GM18858 (cell line): ENCODE measurements at regions not wholly inside any gene's neighbourhood (a gene's known extent, or its start where the extent isn't known, plus 50 kb on each side); places are given as distances from the start of the nearest gene placed in this dataset.

Experiments used
- ATAC-seq: cut with Tn5 transposase; IDR thresholded peaks from one replicate; pipeline ENCODE4 v1.9.1; 2021; ENCODE audit not compliant: unreplicated experiment

DNA sequence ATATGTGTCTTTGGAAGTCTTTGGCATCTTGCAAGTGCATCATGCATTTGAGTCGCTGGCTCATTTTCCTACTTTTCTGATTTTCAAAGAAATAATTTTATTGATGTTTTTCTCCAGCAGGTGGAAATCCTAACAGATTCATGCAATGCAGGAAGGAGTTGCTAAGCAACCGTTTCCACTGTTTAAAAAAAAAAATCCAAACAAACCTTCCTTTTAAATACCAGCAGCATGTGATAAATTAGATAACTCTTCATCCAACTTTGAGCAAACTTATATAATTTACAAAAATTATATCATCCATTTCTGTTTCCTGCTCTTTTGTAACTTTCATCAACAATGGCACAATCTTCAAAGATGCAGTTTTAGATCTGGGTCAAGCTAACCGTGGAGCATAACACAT is 364.1 kb downstream of the MFSD1 start:
- no peak for ATAC-seq

DNA sequence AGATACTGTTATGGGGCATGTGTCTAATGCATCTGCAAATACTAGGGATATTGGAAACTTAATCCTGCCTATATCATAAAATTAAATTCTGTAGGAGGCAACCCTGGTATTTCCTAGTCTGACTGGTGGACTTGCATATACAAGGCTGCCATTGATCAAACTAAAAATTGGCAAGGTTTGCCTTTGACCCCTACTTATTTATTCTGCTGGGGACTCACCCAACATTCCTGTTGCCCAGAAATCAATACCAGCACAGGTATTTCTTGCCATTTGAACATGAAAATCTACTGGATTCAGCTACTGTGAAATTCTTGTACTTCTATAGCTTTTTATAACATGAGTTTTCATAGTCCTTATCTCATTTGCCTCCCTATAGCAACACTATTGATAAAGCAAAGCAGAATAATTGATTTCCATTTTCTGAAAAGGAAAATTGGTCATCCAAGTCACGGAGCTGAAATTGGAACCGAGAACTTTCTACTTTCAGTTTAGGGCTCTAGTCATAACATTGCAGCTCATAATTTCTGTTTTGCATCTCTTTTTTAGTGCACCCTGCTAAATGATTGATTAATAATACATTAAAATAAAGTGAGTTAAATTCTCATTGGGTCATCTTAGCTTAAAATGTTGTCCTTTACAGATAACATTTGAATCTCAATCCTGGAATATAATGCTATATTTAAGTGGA is 365.2 kb downstream of the MFSD1 start:
- no peak for ATAC-seq

DNA sequence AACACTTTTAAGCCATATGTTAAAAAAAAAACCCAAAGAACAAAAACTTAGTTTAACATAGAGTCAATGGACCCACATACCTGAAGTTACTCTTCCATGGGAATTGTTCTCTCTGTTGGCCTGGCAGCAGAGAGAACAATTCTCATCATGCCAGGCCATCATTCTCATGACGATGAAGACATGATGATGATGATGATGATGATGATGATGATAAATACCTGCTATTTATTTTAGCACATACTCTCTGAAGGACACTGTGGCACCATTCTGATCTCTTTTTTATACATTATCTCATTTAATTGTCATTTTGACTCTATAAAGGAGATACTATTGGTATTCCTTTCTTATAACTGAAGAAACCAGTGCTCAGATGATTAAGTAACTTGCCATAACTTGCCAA is 366.9 kb downstream of the MFSD1 start:
- ATAC-seq, result no peak

DNA sequence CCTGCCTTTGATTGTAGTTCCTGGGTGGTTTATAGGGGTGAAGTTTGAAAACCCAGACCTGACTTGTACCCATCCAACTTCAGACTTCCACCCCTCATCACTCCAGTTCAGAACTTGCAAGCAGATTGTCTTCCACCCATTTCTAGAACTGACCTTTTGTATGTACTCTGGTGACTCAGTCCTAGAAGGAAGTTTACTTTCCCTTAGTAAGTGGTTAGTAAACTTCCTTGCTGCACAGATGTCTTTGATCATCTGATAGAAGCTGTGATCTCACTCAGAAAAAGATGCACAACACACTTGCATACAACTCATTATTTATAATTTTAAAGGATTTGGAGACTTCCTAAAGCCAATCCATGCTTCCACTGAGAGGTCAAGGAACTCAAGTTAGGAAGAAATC is 368.0 kb downstream of the MFSD1 start:
- ATAC-seq, result no peak

DNA sequence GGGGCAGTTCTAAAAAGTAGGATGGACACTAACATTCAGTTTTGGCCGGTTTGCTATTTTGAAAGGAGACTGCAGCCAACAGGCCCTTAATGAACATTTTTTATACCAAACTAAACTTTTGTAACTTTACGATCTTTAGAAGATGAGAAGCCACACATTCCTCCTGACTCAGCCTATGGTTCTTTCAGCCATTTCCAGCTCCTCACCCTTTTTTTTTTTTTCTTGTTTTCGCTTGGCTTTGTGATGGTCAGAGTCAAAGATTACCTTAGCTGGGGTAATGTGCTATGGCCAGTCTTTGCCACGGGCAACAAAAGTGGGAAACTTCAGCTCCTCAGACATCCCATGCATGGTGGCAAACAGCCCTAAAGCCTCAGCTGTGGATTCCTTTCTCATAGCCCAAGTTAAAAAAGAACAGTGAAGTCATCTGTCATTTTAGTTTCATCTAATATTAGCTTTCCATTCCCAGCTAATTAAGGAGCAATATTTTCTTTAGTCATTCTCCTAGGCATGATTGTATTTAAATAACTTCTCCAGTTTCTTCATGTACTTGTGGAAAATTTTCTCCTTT is 368.7 kb downstream of the MFSD1 start:
- no peak for ATAC-seq

DNA sequence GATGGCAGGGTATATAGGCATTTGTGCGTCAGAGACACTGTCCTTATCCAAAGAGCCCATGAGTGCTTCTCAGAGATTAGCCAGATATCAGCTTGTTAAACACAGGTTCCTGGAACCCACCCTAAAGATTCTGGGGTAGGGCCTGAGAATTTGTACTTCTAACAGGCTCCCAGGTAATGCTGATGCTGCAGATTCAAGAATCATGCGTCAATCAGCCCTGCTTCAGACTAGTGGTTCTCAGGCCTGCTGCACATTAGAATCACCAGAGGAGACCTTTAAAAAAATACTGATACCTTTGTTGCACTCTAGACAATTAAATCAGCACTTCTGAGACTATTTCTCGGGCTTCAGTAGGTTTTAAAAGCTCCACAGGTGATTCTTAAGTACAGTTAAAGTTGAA is 369.5 kb downstream of the MFSD1 start:
- ATAC-seq, result no peak

DNA sequence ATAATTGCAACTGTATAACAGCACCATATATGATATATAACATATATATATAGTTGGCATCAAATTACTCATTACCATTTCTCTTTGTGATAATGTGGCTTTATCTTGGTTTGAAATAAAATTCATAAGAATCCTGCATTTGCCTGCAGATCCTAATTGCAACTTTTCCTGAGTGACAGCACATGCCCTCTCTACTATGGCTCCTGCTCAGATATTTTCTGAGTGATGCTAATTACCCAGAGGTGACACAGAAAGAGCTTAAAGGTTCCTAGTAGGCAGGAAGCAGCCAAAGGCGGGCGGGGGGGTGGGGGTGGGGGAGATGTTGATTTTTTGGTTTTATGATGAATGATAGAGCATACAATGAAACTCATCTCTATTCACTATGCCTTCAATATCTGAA is 370.6 kb downstream of the MFSD1 start:
- no peak for ATAC-seq

DNA sequence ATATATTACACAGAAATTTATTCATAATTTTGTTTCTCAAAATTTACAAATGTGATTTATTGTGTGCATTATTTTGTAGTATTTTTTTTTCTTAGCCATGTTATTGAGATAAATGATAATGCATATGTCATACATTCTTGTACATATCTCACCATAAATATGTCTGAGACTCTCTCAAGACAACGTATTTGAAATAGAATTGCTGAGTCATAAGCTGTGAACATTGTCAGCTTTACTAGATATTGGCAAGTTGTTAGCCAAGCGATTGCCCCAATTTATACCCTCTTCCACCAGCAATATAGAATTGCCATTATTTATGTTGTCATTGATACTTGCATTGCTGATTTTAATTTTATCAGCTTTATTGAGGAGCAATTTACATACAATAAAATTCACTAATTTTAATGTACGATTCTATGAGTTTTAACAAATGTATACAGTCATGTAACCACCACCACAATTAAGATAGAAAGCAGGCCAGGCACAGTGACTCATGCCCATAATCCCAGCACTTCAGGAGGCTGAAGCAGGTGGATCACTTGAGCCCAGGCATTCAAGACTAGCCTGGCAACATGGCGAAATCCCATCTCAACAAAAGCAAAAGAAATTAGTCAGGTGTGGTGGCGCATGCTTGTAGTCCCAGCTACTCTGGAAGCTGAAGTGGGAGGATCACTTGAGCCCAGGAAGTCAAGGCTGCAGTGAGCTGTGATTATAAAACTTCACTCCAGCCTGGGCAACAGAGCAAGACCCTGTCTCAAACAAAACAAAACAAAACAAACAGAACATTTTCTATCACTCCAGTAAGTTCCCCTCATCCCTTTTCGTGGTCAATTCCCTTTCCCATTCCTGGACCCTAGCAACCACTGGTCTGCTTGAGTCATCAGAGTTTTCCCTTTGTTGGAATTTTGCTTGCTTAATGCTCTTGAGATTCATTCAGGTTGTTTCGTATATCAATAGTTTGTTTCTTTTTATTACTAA is 373.1 kb downstream of the MFSD1 start:
- no peak for ATAC-seq

DNA sequence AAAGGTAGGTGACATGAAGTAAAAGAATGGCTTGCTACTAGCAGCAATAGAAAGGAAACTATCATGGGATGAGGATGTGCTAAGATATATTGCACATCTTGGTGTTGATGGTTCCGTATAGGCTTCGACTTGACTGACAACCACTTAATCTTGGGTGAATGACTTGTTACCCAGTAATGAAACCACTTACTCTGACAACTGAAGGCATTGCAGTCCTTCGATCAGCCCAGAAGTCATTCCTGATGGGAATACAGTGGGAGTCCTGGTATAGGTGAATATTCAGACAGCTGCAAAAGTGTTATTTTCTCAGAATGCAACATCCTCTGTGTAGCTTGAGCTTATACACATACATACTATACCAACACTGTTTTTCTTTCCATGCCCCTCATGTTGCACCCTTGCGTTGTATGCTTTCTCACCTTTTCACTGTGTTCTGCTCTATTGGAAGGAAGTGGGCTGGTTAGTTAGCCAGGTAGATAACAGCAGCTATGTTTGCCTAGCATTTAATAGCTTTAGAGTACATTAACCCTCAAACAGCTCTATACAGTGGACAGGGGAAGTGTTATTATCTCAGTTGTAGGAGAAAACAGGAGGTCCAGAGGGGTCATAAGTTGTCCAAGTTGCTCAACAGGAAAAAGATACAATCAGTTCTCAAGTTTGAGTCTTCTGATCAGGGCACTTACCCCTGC is 376.5 kb downstream of the MFSD1 start:
- no peak for ATAC-seq

DNA sequence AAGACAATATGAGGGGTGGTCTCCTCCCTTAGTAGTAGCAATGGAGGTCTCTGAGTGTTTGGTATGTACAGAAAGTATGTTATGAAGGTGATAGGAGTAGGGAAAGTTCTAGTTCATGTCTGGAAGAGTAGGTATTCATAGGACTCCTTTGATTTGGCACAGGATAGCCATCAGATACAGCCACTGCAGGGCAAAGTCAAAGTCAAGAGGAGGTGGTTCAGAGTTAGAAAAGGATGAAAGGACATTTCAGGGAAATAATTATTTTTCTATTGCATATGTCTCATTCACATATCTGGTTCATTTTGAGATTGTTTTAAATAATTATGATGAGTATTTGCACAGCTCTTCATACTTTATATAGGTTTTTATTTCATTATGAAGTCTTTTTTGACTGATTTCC is 381.1 kb downstream of the MFSD1 start:
- ATAC-seq, result no peak

DNA sequence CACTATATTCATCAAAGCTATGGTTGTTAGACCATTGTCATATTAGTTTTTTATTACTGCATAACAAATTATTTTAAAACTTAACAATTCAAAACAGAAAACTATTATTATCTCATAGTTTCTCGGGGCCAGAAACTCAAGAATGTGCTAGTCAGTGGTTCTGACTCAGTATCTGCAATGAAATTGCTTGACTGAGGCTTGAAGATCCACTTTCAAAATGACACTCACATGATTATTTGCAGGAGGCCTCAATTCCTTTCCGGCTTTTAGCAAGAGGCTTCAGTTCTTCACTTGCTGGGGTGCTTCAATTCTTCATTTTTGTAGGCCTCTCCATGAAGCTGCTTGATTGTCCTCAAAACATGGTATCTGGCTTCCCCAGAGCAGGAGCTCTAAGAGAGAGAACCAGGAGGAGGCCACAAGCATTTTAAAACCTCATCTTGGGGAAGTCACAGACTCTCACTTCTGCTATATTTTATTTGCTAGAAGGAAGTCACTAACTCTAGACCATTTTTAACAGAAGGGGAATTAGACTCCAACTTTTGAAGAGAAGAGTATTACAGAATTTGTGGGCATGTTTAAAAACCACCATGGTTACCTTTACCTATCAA is 383.7 kb downstream of the MFSD1 start:
- peak; percentile 66 for ATAC-seq

DNA sequence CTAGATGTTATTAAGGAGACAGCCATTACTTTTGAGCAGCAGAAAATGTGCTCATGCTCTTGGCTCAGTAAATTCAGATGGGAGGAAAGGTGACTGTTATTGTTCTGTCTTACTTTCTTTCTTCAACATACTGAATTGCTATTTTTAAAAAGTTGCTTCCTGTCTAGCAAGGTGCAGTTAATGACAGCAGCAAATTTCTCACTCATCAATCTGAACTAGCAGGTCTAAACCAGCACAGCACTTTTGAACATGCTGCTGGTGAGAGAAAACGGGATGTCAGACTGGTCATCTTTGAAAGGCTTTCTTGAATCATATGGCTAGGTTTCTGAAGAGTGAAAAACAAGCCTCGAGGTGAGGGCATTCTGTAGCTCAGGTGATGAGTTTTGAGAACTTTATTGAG is 384.7 kb downstream of the MFSD1 start:
- ATAC-seq, result peak; percentile 69

DNA sequence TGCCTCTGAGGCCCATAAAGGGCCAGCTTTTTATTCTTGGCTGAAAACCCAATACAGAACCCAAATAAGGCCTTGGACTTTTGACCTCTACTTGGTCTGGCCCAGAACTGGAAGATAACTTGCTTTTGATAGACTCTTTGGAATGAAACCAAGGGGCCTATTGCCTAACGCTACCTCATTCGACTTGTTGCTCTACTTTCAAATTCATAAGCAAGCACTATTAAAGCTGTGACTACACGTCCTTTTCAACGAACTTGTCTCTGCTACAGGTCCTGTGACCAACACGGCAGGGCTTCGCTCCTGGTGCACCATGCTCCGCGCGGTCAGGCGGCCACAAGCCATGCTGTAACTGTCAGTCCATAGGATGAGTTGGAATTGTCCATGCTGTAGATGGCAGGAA is 385.4 kb downstream of the MFSD1 start:
- no peak for ATAC-seq

DNA sequence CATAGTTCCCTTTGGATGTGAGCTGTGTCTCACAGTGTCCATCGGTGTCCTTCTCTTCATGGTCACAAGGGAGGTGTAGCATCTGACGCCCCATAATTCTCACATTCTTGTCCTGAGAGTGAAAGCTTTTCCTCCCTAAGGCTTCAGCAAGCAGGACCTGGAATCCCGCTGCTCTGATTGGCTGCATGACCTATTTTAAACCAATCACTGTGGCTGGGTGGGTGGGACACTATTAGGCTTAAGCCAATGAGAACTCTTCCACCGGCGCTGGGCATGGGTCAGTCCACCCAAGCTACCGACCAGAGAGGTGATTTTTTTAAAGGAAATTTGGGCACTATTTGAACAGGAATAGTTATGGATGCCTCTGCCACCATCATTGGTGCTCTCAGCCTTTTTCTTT is 385.9 kb downstream of the MFSD1 start:
- ATAC-seq, result no peak

DNA sequence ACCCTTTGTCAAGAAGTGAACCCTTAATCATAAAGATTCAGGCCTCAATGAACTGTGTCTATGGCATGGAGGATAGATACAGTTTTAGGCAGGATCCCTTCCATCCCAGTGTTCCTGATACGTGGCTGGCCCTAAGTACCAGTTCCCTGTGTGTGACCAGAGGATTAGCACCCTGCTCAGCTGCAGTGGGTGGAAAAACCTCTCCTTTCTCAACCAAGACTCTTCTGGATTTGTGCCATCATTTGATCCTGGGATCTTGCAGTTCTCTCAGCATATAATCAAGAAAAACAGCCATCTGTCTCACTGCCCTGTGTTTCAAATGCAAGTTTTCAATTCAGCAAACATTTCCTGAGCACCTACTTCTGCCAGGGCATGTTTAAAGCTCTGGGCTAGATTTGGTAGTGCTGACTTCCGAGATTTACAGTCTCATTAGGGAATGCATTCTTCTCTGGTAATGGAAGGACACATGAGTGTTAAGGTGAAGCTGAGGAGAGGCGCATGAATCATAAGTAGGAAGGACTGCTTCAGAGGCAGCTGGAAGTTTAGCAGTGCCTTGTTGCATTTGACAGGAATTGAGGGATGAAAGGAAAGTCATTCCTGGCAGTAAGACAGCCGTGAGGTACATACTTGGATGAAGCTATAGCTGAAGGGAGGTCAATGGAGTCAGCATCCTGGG is 388.3 kb downstream of the MFSD1 start:
- ATAC-seq, result no peak

DNA sequence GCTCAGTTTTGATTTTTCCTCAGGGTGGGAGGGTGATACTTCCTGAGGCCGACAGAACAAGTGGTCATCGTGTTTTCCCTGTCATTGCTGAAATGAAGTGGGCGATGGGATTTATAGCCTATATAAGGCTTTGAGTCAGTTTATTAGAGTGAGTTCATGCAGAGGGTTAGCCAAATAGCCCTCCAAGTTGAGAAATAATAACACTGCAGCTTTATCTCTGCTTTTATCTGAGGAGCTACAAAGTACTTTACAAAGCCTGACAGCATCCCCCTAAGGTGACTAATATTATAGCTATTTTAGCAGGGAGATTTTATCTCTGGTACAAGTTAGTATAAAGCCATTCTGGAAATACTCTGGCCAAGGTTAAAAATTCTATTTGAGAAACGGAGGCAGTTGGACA is 389.6 kb downstream of the MFSD1 start:
- ATAC-seq, result no peak

DNA sequence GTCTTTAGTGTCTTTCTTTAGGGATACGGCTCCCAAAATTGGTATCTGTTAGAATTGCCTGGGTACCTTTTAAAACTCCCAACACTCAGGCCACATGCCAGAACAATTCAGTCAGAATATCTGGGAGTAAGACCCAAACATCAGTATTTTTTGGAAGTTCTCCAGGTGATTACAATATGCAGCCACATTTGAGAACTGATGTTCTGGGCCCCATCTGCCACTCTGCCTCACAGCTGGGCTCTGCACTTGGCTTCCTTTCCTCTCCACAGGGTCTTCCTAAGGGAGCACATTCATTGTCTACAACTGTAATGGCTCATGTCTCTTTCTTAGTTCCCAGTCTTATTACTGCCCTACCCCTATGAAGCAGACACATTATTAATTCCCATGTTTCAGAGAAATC is 394.5 kb downstream of the MFSD1 start:
- ATAC-seq, result no peak

DNA sequence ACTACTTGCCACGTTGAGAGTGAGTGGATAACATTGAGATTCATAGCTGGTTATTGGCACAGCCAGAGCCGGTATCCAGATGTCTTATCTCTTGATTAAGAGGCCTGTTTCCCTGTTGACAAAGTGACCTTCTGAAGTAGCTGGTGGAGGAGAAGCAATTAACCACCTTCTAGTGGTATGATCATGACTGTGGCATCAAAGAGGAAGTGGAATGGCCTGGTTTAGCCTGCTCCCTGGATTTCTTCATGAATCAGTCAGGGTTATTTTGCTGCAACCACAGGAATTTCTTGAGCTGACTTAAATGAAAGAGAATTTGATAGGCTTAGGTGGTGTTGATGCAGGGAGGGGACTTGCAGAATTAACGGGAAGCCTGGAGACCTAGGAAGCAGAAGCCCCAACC is 398.3 kb downstream of the MFSD1 start:
- no peak for ATAC-seq

DNA sequence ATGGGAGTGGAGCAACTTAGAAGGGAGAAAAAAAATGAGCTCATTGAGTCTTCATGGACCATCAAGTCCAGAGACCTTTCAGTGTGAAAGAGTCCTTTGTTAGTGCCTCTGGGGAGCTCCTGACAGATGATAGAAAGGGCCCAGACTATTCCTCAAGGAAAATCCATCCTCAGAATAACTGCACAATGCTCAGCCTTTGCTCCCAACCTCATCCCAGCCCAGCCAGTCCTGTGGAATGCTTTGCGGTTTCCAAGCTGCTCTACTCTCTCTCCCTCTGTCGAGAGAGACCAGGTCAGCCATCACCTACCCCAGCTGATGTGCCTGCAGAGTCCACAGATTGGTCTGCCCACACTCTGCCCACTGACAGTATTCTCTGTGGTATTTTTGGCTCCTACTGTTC is 406.2 kb downstream of the MFSD1 start:
- no peak for ATAC-seq

DNA sequence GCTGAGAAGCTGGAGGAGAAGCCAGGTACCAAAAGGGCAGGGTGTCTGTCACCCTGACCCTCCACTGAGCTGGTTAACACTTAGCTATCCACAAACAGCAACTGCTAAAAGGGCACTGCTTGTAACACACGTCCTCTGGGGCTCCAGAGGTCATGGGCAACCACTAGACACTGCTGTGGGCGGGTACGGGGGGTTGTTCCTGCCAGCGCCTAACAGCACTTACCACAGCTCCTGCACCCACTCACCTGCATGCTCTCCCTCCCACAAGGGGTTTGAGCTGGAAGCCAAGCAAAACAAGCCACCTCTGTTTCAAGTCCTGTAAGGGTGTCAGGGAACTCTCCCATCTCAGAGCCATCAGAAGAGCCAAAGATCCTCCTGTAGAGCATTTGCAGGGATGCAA is 407.6 kb downstream of the MFSD1 start:
- no peak for ATAC-seq

DNA sequence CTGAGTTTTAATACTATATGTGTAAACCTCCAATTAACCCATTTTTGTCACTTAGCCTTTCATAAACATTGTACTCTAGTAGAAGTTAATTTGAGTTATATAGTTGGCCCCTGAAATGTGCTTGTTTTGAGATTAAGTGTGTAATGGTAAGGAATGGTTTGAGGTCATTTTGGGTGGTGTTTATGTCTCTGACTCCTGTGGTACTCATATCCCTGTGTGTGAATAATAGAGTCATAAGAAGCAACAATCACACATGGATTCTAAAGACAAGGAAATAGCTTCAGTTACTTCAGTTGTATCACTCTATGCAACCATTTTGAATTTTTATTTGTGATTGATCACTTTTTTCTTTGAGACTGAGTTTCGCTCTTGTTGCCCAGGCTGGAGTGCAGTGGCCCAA is 408.5 kb downstream of the MFSD1 start:
- ATAC-seq, result no peak
